Left ventricle myocardium inferior (tissue), 1 donor: ENCODE measurements at regions not wholly inside any gene's neighbourhood (a gene's known extent, or its start where the extent isn't known, plus 50 kb on each side); places are given as distances from the start of the nearest gene placed in this dataset.

Source experiments
- DNase-seq: peaks from one replicate; pipeline ENCODE4 v3.0.0-alpha.2; 2020
- H3K27ac ChIP-seq: fragments of 200-600 bp; replicated peaks from 2 replicates; pipeline ENCODE4 v1.8.0; 2021
- H3K27me3 ChIP-seq: fragments of 200-600 bp; 2 replicates; pipeline ENCODE4 v1.8.0; 2021; ENCODE audit warnings: low read depth
- H3K36me3 ChIP-seq: fragments of 200-600 bp; 2 replicates; pipeline ENCODE4 v1.8.0; 2021
- H3K4me1 ChIP-seq: fragments of 200-600 bp; 2 replicates; pipeline ENCODE4 v1.8.0; 2021
- H3K4me3 ChIP-seq: fragments of 200-600 bp; 2 replicates; pipeline ENCODE4 v1.8.0; 2021; ENCODE audit warnings: mild to moderate bottlenecking, moderate library complexity
- H3K9me3 ChIP-seq: fragments of 200-600 bp; replicated peaks from 2 replicates; pipeline ENCODE4 v1.8.0; 2021
- intact Hi-C: fragments of 100-400 bp; cut with micrococcal nuclease; formaldehyde crosslinking; loops from one replicate; pipeline ENCODE4 v1.11.0; 2022
- TF ChIP-seq, protein P1 (sequence below): fragments of 200-600 bp; IDR thresholded peaks from 2 replicates; pipeline ENCODE4 v1.8.0; 2021; ENCODE audit warnings: antibody characterized with exemption, mild to moderate bottlenecking, borderline replicate concordance
- donor health status: DM: no; HTN: yes; CAD: no; lungs with severe emphysema.

DNA sequence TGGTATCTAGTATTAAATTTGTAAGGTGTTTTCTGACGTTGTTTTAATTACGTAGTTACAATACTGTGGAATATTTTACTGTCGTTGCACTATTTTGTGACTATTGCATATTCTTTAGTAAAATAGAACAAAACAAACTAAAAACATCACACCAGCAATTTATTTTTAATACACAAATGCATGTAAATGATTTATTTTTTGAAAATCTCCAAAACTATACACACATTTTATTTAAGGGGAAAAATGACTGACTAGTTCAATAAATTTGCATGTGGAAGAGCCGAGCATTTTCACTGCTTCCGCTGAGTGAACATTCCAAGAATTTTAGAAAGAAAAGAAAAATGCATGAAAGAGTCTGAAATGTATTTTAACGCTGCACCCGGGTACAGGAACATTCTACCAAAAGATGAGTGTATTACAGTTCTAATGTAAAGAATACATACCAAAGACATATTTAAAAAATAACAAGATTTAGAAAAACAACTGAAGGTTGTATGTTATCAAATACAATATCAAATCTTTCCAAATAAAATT is 257.7 kb downstream of the MEIS1 start:
- H3K9me3 ChIP-seq: no peaks in the 10 kb centered on the region
- H3K4me3 ChIP-seq: no peak overlapping the region
- intact Hi-C loops: no loop called here

DNA sequence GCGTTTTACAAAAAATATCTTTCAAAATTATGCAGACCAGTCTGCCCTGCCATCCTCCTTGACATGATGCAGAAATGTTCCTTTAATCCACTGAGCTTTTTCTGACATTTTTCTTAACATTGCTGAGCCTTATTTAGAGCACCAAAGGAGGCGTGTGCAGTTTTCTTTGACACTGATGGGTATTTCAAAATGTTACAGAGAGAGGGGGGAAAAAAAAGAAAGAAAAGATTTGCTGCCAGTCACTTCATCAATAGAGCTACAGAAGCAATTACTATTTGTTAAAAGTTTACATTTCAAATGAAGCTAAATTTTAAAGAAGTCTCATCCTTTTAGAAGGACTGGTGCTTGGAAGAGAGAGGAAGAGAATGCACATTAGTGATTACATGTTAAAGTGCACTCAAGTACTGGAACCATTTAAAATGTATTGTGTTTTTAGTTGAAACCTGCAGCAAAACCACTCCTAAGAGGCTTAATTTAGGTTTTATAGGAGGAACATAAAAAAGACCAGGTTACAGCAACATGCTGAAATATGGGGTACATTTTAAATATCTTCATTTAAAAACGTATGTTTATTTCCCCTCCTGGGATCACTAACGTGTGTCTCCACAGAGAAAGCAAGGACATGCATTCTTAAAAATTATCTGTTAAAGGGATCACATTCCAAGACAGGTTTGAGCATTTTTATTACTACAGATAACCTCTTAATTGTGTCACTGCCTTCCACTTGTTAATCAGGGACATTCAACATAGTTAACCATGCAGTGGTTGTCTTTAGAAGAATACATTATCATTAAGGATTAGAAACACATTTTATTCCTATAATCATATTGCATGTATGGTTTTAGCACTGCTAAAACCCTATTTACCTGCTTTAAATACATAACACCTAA is 258.4 kb downstream of the MEIS1 start:
- Histone ChIP-seq H3K4me3 (no peak overlapping the region), H3K9me3 (no peaks in the 10 kb centered on the region), H3K27me3 (peaks cover 8% of the 10 kb centered on the region), H3K27ac (no peak overlapping the region), H3K36me3 (no peaks in the 10 kb centered on the region), H3K4me1 (no peaks in the 10 kb centered on the region)
- no peak for DNase-seq
- TF ChIP-seq, protein P1, sequence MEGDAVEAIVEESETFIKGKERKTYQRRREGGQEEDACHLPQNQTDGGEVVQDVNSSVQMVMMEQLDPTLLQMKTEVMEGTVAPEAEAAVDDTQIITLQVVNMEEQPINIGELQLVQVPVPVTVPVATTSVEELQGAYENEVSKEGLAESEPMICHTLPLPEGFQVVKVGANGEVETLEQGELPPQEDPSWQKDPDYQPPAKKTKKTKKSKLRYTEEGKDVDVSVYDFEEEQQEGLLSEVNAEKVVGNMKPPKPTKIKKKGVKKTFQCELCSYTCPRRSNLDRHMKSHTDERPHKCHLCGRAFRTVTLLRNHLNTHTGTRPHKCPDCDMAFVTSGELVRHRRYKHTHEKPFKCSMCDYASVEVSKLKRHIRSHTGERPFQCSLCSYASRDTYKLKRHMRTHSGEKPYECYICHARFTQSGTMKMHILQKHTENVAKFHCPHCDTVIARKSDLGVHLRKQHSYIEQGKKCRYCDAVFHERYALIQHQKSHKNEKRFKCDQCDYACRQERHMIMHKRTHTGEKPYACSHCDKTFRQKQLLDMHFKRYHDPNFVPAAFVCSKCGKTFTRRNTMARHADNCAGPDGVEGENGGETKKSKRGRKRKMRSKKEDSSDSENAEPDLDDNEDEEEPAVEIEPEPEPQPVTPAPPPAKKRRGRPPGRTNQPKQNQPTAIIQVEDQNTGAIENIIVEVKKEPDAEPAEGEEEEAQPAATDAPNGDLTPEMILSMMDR: no peak
- intact Hi-C loops: no loop called here

More for the DNA sequence above, 257.7 kb downstream of the MEIS1 start:
- TF ChIP-seq, protein P1: no peak
- H3K27ac ChIP-seq: no peak overlapping the region
- no peaks in the 10 kb centered on the region for H3K36me3 ChIP-seq
- peaks cover 8% of the 10 kb centered on the region for H3K27me3 ChIP-seq
- no peaks in the 10 kb centered on the region for H3K4me1 ChIP-seq
- no peak for DNase-seq

DNA sequence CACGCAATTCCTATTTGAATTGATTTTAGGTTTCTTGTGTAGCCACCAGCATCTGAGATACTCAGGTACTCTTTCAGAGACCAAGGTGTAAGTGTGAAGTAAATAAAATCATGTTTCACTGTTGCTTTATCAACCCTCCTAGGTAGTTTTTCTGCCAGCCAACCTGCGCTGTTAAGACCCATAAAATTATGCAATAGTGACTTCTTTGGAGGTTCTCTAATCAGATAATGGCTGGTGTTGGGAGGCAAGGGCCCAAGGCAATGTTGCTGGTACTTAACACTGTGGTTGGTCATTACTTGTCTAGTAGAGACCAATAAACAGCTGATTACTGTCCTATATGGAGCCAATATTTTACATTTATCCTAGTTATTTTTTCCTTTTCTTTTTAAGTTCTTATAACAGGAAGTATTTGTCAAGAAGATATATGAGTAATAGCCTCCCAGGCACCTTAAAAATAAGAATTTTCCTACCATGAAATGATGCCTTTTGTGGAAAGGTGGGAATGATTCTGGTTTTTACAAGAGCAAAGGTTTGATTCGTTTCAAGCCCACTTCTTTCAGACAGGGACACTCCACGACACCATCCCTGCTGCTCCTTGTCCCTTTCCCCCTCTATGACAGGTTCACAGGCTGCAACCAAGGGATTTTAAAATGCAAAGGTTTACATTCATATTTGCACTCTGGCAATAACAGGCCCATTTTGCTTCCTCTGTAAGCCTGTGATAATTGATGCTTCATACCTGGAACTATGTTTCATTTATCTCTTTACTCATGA is 259.3 kb downstream of the MEIS1 start:
- Histone ChIP-seq H3K27ac (no peak overlapping the region), H3K4me3 (no peak overlapping the region), H3K9me3 (no peaks in the 10 kb centered on the region), H3K27me3 (peaks cover 8% of the 10 kb centered on the region), H3K36me3 (no peaks in the 10 kb centered on the region), H3K4me1 (no peaks in the 10 kb centered on the region)
- intact Hi-C loops: no loop called here
- no peak for DNase-seq
- TF ChIP-seq, protein P1: no peak

DNA sequence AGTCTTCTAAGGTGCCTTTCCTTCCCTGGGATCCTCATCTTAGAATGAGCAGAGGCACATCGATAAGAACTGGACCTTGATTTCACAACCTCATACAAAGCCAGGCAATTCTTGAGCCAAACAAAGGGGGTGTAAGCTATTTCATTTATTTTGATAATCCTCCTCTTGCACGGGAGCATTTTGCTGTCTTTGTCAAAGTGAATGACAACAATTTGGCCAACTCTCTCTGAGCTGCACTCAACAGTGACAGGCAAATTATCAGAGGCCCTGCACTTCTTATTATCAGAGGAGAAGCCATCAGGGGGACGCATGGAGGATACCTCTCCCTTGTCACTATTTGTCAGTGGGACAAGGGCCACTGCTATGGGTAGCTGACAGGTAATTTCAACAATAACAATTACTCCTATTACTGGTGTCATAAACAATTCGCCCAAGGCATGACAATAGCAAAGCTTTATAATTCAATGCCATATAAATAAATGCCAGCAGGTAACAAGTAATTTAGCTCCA is 260.4 kb downstream of the MEIS1 start:
- no peaks in the 10 kb centered on the region for H3K36me3 ChIP-seq
- H3K9me3 ChIP-seq: no peaks in the 10 kb centered on the region
- TF ChIP-seq, protein P1: no peak
- no peaks in the 10 kb centered on the region for H3K4me1 ChIP-seq
- intact Hi-C loops: no loop called here
- peaks cover 8% of the 10 kb centered on the region for H3K27me3 ChIP-seq
- H3K4me3 ChIP-seq: no peak overlapping the region
- no peak overlapping the region for H3K27ac ChIP-seq
- DNase-seq: no peak

DNA sequence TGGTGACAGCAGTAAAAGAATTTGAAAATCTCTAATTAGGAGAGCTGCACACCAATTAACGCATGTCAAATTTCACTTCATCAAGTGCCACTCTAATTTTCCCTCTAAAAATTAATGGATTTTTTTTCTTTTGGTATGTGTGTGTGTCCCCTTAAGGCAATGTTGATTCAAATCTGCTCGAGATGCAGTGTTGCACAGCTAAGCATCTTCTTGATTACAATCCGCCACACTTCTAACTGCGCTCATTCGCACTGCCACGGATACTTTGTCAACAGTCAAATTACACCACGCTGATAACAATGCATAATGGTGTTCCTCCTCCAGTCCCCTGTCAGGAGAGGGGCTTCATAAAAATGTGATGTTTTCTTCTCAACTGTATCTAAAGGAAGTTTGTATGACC is 261.4 kb downstream of the MEIS1 start:
- intact Hi-C loops: no loop called here
- Histone ChIP-seq H3K9me3 (no peaks in the 10 kb centered on the region), H3K4me1 (no peaks in the 10 kb centered on the region), H3K27me3 (peaks cover 8% of the 10 kb centered on the region), H3K27ac (no peak overlapping the region), H3K4me3 (no peak overlapping the region), H3K36me3 (no peaks in the 10 kb centered on the region)
- TF ChIP-seq, protein P1: no peak
- no peak for DNase-seq
